CD14-positive monocyte (primary cell): ENCODE measurements at regions not wholly inside any gene's neighbourhood (a gene's known extent, or its start where the extent isn't known, plus 50 kb on each side); places are given as distances from the start of the nearest gene placed in this dataset.
A peak's percentile ranks its signal among the peaks of the same experiment; 100 is the strongest.

Experiments
- DNase-seq, 3 donors: peaks; one replicate each; pipeline ENCODE4 v3.0.0-alpha.2; 2011 to 2022
- H2AFZ ChIP-seq: 2 replicates; pipeline ENCODE4 v1.6.0; 2012; ENCODE audit warnings: mild to moderate bottlenecking, low read depth, low read length, inconsistent platforms; ENCODE audit not compliant: insufficient read depth, poor library complexity, severe bottlenecking
- H3K27ac ChIP-seq, 2 donors: 1 replicate in 1 of 2; 2 replicates in 1 of 2; pipeline ENCODE4 v1.5.1; 2012 to 2013; ENCODE audit warnings: low read length in 2 of 2, control low read depth in 1 of 2, inconsistent platforms in 1 of 2, low read depth in 1 of 2, mild to moderate bottlenecking in 1 of 2
- H3K27me3 ChIP-seq, 2 donors: one replicate each; pipeline versions ENCODE4 v1.6.0 to v1.6.1; 2011 to 2013; ENCODE audit warnings: low read length in 2 of 2; ENCODE audit not compliant: control insufficient read depth in 2 of 2, insufficient read depth in 2 of 2
- H3K36me3 ChIP-seq, 2 donors: replicated peaks in 1 of 2; 1 replicate in 1 of 2; 2 replicates in 1 of 2; pipeline versions ENCODE4 v1.5.1 to v1.6.1; 2012 to 2013; ENCODE audit warnings: low read length in 2 of 2, control low read depth in 1 of 2, inconsistent platforms in 1 of 2, mild to moderate bottlenecking in 1 of 2; ENCODE audit not compliant: insufficient read depth in 2 of 2, control insufficient read depth in 1 of 2
- H3K4me1 ChIP-seq, 2 donors: 1 replicate in 1 of 2; 2 replicates in 1 of 2; pipeline versions ENCODE4 v1.5.1 to v1.6.1; 2012 to 2013; ENCODE audit warnings: low read length in 2 of 2, control low read depth in 1 of 2, inconsistent platforms in 1 of 2, mild to moderate bottlenecking in 1 of 2, moderate library complexity in 1 of 2; ENCODE audit not compliant: insufficient read depth in 2 of 2, control insufficient read depth in 1 of 2
- H3K4me2 ChIP-seq: replicated peaks from 2 replicates; pipeline ENCODE3; 2012; ENCODE audit warnings: low read length, moderate library complexity, mild to moderate bottlenecking; ENCODE audit not compliant: poor library complexity, severe bottlenecking; ENCODE audit errors: extremely low read depth
- H3K4me3 ChIP-seq, 3 experiments: fragments of 200-600 bp in 1 of 3; sonication (generic) in 1 of 3; replicated peaks in 1 of 3; 1 replicate in 2 of 3; 2 replicates in 1 of 3; pipeline ENCODE4 v1.5.1; 2011 to 2013; ENCODE audit warnings: low read length in 3 of 3, mild to moderate bottlenecking in 3 of 3, control low read depth in 2 of 3, low read depth in 2 of 3, inconsistent platforms in 1 of 3, moderate library complexity in 1 of 3
- H3K79me2 ChIP-seq: 2 replicates; pipeline ENCODE4 v1.6.0; 2012; ENCODE audit warnings: mild to moderate bottlenecking, control low read depth, inconsistent platforms, low read length, moderate library complexity; ENCODE audit not compliant: insufficient read depth
- H3K9ac ChIP-seq: 2 replicates; pipeline ENCODE4 v1.6.0; 2017; ENCODE audit warnings: low read length, mild to moderate bottlenecking; ENCODE audit not compliant: insufficient read depth, poor library complexity, severe bottlenecking
- H3K9me3 ChIP-seq, 2 donors: replicated peaks in 1 of 2; 1 replicate in 1 of 2; 2 replicates in 1 of 2; pipeline versions ENCODE4 v1.5.1 to v1.6.1; 2012 to 2013; ENCODE audit warnings: low read length in 2 of 2, control low read depth in 1 of 2; ENCODE audit not compliant: control insufficient read depth in 1 of 2, insufficient read depth in 1 of 2
- H4K20me1 ChIP-seq: 2 replicates; pipeline ENCODE4 v1.6.0; 2012; ENCODE audit warnings: mild to moderate bottlenecking, low read length, control low read depth, moderate library complexity; ENCODE audit not compliant: insufficient read depth
- H3K27ac Mint-ChIP-seq, 7 donors: one replicate each; pipeline ENCODE4 v1.8.0; 2020; ENCODE audit warnings: mild to moderate bottlenecking in 7 of 7, mixed read lengths in 7 of 7, moderate library complexity in 6 of 7, inconsistent platforms in 2 of 7
- H3K27me3 Mint-ChIP-seq, 3 donors: one replicate each; pipeline ENCODE4 v1.8.0; 2021 to 2022; ENCODE audit warnings: low read depth in 3 of 3, mild to moderate bottlenecking in 3 of 3, mixed read lengths in 3 of 3, moderate library complexity in 3 of 3, inconsistent platforms in 1 of 3
- H3K36me3 Mint-ChIP-seq, 2 donors: one replicate each; pipeline ENCODE4 v1.8.0; 2020; ENCODE audit warnings: mixed read lengths in 2 of 2, inconsistent platforms in 1 of 2, mild to moderate bottlenecking in 1 of 2
- H3K4me1 Mint-ChIP-seq: one replicate; pipeline ENCODE4 v1.8.0; 2020; ENCODE audit warnings: mild to moderate bottlenecking, mixed read lengths
- H3K4me3 Mint-ChIP-seq, 2 donors: one replicate each; pipeline ENCODE4 v1.8.0; 2020; ENCODE audit warnings: mild to moderate bottlenecking in 2 of 2, mixed read lengths in 2 of 2, moderate library complexity in 1 of 2
- H3K9me3 Mint-ChIP-seq, 7 donors: one replicate each; pipeline ENCODE4 v1.8.0; 2020 to 2022; ENCODE audit warnings: mixed read lengths in 7 of 7, mild to moderate bottlenecking in 6 of 7, moderate library complexity in 6 of 7, inconsistent platforms in 2 of 7
- WGBS: methylation state at CpG from one replicate; pipeline ENCODE4 v1.1.5; 2013; ENCODE audit warnings: missing lambda C conversion rate; ENCODE audit not compliant: insufficient coverage; 5-methylcytosine and 5-hydroxymethylcytosine counted together
- intact Hi-C, 2 donors: fragments of 100-400 bp; cut with micrococcal nuclease; formaldehyde crosslinking; loops; one replicate each; pipeline versions ENCODE4 v1.15.0 to v1.15.1; 2023
- TF ChIP-seq, protein P1 (sequence below): fragments of 200-600 bp; IDR thresholded peaks from one replicate; pipeline ENCODE4 v1.8.0; 2022; ENCODE audit warnings: antibody characterized with exemption, mild to moderate bottlenecking

DNA sequence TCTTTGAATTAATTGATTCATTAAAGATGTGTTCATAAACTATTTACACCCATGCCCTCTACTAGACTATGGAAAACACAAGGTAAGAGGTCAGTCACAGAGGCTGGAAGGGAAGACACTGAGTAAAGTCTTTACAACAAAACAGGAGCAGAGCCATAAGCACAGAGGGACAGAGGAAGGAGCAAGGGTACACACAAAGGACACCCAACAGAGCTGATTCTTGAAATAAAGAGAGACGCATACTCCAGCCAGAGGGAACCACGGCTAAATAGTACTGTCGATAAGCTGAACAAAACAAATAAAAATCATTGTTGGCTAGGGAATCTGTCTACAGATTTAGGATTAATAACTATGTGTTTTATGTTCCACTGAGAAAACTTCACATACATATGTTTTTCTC, 289.2 kb downstream of the EFNB2 start:
- DNase-seq: no peak
- no peak overlapping the region for H2AFZ ChIP-seq
- H3K9me3 ChIP-seq: no peaks in the 10 kb centered on the region
- no peak overlapping the region for H3K9ac ChIP-seq
- no peak overlapping the region for H3K4me3 Mint-ChIP-seq
- no peak overlapping the region for H3K4me2 ChIP-seq
- peaks cover 0 to 7% (median 1%) of the 10 kb centered on the region in 7 donors for H3K9me3 Mint-ChIP-seq
- no peaks in the 10 kb centered on the region for H3K36me3 Mint-ChIP-seq
- WGBS: 100% methylated on average over 1 of the region's 3 CpGs
- H3K27me3 Mint-ChIP-seq: peaks cover 0 to 1% (median 0%) of the 10 kb centered on the region in 3 donors
- intact Hi-C loops: no loop called here
- H3K79me2 ChIP-seq: no peaks in the 10 kb centered on the region
- H3K27me3 ChIP-seq: no peaks in the 10 kb centered on the region
- TF ChIP-seq, protein P1, sequence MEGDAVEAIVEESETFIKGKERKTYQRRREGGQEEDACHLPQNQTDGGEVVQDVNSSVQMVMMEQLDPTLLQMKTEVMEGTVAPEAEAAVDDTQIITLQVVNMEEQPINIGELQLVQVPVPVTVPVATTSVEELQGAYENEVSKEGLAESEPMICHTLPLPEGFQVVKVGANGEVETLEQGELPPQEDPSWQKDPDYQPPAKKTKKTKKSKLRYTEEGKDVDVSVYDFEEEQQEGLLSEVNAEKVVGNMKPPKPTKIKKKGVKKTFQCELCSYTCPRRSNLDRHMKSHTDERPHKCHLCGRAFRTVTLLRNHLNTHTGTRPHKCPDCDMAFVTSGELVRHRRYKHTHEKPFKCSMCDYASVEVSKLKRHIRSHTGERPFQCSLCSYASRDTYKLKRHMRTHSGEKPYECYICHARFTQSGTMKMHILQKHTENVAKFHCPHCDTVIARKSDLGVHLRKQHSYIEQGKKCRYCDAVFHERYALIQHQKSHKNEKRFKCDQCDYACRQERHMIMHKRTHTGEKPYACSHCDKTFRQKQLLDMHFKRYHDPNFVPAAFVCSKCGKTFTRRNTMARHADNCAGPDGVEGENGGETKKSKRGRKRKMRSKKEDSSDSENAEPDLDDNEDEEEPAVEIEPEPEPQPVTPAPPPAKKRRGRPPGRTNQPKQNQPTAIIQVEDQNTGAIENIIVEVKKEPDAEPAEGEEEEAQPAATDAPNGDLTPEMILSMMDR: no peak
- no peaks in the 10 kb centered on the region for H4K20me1 ChIP-seq
- H3K27ac Mint-ChIP-seq: no peak overlapping the region
- no peak overlapping the region for H3K4me3 ChIP-seq
- no peak overlapping the region for H3K27ac ChIP-seq
- no peaks in the 10 kb centered on the region for H3K4me1 Mint-ChIP-seq
- no peaks in the 10 kb centered on the region for H3K36me3 ChIP-seq
- H3K4me1 ChIP-seq: no peaks in the 10 kb centered on the region

DNA sequence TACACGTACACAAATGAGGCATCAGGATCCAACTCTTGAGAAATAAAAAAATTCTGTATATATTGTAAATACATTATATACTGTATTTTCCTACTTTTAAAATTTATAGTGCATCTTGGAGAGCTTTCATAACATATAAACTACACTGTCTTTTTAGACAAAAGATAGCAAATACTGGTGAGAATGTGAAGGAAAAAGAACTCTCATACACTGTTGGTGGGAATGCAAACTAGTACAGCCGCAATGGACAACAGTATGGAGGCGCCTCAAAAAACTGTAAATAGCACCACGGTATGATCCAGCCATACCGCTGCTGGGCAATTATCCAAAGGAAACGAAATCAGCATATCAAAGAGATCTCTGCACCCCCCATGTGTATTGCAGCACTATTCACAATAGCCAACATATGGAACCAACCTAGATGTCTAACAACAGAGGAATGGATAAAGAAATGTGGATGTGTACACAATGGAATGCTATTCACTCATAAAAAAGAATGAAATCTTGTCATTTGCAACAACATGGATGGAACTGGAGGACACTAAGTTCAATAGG, 292.4 kb downstream of the EFNB2 start:
- Mint-ChIP-seq H3K27me3 (no peaks in the 10 kb centered on the region), H3K36me3 (no peaks in the 10 kb centered on the region), H3K27ac (peak overlapping the region in 1 of 7 donors; percentile 54), H3K4me1 (no peaks in the 10 kb centered on the region), H3K4me3 (no peak overlapping the region), H3K9me3 (peaks cover 0 to 3% (median 0%) of the 10 kb centered on the region in 7 donors)
- no peaks in the 10 kb centered on the region for H3K27me3 ChIP-seq
- intact Hi-C loops: no loop called here
- H3K9ac ChIP-seq: no peak overlapping the region
- TF ChIP-seq, protein P1: no peak
- 100% methylated on average over 4 of the region's 6 CpGs for WGBS
- no peaks in the 10 kb centered on the region for H3K79me2 ChIP-seq
- H3K27ac ChIP-seq: no peak overlapping the region
- no peak overlapping the region for H3K4me3 ChIP-seq
- no peaks in the 10 kb centered on the region for H3K36me3 ChIP-seq
- no peaks in the 10 kb centered on the region for H3K4me1 ChIP-seq
- no peak for DNase-seq
- H2AFZ ChIP-seq: no peak overlapping the region
- H3K4me2 ChIP-seq: no peak overlapping the region
- H4K20me1 ChIP-seq: no peaks in the 10 kb centered on the region
- peaks cover 3% of the 10 kb centered on the region in 2 donors for H3K9me3 ChIP-seq
